AG08395 (cell line): ENCODE measurements at regions not wholly inside any gene's neighbourhood (a gene's known extent, or its start where the extent isn't known, plus 50 kb on each side); places are given as distances from the start of the nearest gene placed in this dataset.

Source experiments
- DNase-seq: peaks from one replicate; pipeline ENCODE4 v3.0.0; 2012; ENCODE audit warnings: mixed read lengths, low spot score

DNA sequence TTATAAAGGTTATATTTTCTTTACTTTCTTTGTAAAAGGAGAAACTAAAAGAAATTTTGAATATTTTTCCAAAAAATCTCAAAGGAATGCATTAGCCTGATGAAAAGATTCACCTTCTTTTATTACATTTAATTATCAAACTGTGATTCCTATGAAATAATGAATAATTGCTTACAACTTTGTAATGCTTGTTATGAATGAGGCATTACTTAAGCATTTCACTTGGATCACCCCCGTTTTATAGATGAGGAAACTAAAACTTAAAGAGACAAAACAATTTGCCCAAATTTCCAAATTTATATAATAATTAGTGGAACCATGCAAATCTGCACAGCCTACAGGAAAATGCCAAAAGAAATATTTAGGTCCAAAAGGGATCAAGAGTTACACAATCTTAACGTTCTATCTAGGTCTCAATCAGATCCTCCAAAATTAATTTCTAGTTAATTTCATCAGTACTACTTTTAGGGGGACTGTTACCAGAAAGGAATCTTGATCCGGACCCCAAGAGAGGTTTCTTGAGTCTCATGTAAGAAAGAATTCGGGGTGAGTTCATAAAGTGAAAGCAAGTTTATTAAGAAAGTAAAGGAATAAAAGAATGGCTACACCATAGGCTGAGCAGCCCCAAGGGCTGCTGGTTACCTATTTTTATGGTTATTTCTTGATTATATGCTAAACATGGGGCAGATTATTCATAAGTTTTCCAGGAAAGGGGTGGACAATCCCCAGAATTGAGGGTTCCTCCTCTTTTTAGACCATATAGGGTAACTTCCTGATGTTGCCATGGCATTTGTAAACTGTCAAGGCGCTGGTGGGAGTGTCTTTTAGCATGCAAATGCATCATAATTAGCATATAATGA lies 288.0 kb downstream of the ADGB start:
- no peak for DNase-seq

GRCh38 chr6:146887447-146888077 lies 288.8 kb downstream of the ADGB start:
- no peak for DNase-seq

GRCh38 chr6:146889303-146889702 lies 290.5 kb downstream of the ADGB start:
- DNase-seq = no peak

DNA sequence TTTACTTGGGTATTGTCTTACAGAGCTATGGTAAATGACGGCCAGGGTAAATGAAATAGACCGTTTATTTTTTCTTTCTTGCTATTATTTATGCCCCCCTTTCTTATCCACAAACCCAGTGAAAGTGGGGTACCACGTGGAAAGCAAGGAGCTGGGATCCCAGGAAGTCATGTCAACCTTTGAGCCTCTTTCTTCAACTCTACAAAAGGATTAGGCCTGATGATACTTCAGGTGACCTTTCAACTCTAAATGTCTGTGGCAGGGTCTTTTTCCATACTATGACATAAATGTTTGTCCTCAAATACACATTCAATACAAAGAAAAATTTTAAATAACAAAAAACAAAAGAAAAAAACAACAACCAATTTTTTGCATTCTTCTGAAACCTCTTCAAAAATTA lies 291.4 kb downstream of the ADGB start:
- DNase-seq = no peak

DNA sequence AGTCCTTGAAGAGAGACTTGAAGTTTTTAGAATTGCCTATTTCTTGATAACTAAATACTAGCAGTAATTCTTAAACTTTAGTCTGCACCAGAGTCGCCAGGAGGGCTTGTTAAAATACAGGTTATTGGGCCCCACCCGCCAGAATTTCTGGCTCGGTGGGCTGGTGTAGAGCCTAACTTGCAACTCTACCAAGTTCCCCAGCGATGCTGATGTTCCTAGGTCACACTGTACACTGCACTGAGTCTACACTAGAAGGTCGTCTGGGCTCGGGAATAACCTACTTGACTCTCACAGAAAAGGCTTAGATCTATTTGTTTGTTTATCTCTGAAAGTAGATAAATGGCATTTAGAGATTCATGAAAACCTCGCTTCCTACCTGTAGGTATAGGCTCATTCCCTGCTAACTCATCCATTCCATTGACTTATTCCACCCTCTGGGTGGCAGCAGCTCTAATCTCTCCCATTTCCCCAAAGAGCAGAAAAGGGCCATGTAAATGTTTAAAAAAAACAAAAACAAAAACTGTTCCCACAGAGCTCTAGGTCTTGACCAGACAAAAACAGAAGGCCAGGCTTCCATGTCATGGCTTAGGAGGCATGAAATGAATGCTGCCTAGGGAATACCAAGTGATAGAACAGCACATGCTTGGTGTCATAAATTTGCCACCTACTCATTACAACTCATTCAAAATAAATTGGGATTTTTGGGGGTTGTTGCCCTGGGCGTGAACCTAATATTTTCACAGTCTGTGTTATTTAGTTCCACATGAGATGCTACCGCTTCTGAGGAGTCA lies 292.1 kb downstream of the ADGB start:
- no peak for DNase-seq

DNA sequence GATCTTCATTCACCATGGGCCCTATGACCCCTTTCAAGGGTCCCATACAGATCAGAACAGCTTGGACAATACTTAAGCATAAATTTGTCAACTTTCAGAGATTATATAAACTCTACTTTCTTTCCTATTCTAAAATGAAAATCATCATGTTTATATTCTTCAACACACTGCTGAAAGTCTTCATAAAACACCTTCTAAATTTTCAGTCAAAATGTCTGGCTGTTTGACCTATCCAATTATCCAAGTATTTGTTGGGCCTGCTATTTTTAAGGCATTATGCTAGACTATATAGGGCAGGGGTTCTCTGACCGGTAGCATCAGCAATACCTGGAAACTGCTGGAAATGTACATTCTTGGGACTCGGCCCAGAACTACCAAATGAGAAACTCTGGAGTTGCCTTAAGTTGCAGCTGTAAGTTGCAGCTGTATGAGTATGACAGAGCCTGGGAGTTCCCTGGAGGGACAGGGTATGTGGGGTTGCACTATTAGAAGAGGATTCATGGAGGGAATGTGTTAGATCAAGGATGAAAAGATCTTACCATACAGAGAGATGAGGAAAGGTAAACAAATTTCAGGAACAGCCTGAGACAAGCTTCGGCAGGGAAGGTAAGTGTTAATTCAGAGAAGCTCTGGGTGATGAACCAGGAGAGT lies 293.0 kb downstream of the ADGB start:
- no peak for DNase-seq

GRCh38 chr6:146892283-146892612 lies 293.5 kb downstream of the ADGB start:
- peak; percentile 13 for DNase-seq

- peak; percentile 84 for DNase-seq
These were observed 294.0 kb downstream of the ADGB start for GRCh38 chr6:146892613-146893401.

DNA sequence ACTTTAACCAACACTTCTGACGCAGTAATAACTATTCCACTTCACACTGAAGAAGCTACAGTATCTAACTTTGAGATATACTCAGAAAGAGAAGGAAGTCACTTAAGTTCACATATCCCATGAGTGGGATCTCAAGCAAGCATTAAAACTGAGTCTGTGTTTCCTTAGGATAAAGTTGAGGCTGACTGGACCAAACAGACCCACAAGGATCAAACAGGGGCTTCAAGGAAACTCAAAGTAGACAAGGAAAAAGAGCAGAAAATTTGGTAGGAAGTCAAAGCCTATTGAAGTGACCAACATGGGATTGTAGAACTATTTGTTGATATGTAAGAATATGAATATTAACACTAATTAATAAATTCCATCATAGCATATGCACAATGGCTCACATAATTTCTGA lies 294.9 kb downstream of the ADGB start:
- no peak for DNase-seq

- no peak for DNase-seq
These were observed 295.9 kb downstream of the ADGB start for GRCh38 chr6:146894624-146895023.

DNA sequence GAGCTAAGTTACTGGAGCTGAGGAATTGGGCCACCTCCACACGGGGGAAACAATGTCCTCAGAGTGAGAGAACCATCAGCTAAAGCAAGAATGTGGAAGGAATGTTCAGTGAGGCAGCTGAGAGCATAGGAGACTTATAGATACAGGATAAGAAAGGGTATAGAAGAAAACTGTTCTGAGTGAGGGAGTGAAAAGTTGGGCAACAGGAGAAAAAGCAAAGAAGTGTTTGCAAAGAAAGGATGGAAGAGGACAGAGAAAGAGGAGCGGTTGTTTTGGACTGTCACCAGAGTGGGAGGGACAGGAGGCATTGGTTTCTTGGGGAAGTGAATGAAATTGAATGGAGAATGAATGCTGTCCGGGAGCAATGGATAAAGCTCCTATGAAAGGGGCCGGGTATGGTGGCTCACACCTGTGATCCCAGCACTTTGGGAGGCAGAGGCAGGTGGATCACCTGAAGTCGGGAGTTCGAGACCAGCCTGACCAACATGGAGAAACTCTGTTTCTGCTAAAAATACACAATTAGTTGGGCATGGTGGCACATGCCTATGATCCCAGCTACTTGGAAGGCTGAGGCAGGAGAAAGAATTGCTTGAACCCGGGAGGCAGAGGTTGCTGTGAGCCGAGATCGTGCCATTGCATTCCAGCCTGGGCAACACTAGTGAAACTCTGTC lies 296.5 kb downstream of the ADGB start:
- DNase-seq = no peak

- no peak for DNase-seq
These were observed 296.9 kb downstream of the ADGB start for GRCh38 chr6:146895772-146896061.

DNA sequence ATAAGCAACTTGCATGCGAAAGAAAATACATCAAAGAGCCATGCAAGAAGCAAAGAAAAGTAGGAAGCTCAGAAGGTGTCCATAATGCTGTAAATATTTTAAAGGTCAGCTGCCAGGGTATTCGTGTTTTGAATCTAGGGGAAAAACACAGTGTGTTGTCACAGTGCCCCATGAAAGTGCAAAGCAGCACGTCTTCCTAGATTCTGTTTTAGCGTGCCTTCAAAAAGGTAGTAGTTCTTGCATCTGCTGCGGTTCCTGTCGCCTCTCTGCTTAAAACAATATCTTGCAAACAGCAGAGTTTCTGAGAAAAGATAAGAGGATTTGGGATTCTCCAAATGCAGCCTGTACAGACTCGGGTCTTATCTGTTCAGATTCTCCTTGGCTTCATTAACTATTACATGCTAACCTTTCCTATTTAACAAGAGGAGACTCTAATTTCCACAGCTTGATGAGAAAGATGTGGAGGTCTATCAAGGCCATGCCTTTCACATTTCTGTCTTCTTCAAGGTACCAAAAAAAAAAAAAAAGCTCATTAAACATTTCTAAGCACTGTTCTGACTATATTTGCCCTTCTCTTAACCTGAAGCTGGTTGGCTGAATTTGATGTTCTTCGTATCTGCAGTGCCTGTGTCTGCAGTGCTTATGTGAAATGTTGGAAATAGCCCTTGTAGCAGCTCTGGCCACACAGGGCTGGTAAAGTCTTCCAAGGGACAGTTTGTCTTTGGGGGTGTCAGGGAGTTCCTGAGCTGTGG lies 297.5 kb downstream of the ADGB start:
- no peak for DNase-seq

DNA sequence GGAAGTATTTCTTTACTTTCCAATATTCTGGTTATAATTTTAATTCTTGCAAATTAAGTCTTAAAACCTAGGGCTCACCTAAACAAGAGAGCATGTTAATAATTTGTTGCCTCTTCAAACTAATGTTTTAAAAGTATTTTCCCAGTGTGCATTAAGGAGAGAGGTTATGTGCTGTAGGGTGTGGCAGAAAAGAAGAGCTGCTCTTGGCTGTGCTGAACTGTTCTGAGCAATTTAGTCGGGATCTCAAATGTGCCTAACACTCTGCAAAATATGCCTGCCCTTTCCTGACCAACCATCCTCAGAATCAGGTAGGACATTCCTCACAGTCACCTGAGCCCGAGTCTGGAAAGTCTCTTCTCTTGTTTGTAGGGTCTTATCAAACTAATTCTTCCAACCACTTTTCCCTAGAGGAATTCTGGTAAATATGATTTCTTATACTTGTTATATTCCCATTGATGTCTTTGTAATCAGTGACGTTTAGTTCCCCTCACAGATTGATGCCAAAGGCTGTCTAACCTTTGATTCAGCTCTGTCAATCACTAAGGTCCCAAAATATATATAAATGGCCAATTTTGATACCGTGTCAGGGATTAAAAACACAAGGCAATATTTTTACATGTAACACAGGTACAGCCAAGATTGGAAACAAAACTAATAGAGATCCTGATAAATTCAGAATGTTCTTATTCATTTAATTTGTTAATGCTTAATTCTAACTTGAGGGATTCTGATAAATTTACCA lies 298.4 kb downstream of the ADGB start:
- DNase-seq = no peak

DNA sequence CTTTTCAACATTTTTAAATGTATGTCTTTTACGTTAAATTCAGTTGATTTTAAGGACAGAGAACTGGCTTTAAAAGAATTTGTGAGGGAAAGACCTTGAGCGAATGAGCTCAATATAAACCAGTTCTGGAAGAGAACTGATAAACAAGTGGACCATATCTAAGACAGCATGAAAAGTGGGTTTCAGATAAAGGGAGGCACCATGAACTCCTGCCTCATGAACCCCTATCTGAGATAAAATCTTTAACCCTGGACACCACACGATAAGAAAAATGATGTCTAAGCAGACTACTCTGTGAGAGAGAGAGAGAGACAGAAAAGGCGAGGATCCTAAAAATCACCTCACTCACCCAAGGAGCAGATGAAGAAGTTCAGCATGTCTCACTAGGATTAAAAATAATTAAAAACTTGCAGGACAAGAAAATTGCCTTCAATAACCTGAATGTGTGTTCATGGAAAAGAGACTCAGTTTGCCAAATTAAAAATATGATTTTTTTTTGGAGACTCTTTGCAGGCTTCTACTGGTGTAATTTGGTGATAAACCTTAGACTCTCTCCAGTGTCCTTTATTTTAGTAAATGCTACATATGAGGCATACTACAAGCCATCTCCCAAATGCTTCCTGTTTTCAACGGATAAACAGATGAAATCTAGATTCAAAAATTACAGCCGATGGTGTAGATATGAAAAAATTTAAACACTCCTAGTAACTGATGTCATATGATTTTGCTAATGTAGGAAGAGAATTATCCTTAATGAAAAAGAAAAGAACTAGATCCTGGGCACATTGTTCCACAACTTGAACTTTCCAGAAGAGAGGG lies 299.5 kb downstream of the ADGB start:
- no peak for DNase-seq

DNA sequence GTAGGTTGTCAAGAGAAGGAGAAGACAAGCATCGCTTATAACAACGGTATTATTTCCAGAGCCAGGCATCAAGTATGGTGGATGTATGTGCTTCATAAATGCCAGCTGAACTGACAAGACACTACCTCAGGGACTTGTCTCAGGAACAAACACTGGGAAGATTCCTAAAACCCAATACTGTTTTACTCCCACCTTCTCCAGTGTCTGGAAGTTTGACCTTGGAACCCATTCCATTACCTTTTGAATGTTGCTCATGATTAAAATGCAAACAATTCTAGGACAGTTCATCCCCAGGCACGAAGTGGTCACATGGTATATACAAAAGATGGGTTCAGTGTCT lies 300.1 kb downstream of the ADGB start:
- no peak for DNase-seq

DNA sequence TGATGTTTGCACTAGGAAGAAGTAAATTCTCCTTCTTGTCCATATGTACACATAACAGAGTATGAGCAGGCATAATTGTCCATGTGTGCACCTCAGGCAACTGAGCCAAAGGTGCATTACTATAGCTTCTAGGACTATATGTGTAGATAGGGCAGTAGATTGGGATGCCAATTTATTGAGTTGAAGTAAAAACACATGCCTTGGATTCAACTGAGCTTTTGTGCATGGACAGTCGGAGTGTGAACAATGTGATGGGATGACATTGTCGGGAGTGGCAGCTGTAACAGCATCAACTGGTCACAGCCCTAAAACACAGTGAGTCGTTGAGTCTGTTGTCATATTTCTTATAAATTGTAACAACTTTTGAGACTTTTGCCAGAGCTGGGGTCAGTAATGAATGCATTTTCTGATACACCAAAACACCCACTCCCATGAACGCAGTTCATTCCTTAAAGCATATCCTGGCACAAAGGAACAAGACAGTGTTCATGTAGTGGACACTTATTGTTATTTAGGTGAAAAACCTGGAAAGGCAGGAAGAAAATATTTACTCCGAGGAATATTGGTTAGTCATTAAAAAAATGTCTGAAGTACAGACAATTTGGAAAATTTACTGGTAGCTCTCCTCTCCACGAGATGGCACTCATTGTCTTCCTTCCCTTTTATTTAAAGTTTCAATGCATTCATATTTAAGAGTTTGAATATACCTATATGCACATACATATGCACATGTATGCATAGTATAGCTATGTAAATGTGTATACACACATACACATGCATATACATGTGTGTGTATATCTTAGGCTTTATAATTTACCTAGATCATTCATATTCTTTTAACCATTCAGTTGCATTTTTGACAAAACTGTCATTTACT lies 302.0 kb upstream of the STXBP5 start:
- no peak for DNase-seq

GRCh38 chr6:146902846-146903245 lies 301.4 kb upstream of the STXBP5 start:
- DNase-seq = peak; percentile 36
